ENCODE measurements at regions not wholly inside any gene's neighbourhood (a gene's known extent, or its start where the extent isn't known, plus 50 kb on each side); places are given as distances from the start of the nearest gene placed in this dataset.
"Not testable (repeated sequence)": the region's sequence is repeated elsewhere in the genome, so short reads cannot be mapped to it uniquely, and the experiment has no call there.

GRCh38 chrX:18102006-18102405, 118.7 kb downstream of the BEND2 start:
- no peak for DNase-seq (ENCODE audit: low read depth)

- DNase-seq (ENCODE audit: low read depth) = no peak
Observed at GRCh38 chrX:18101087-18101486, 119.6 kb downstream of the BEND2 start.

GRCh38 chrX:18099745-18100144, 120.9 kb downstream of the BEND2 start:
- DNase-seq (ENCODE audit: low read depth) = no peak

- no peak for DNase-seq (ENCODE audit: low read depth)
Observed at GRCh38 chrX:18098763-18099162, 121.9 kb downstream of the BEND2 start.

GRCh38 chrX:18076434-18076833, 144.3 kb downstream of the BEND2 start:
- DNase-seq (ENCODE audit: low read depth) = no peak

GRCh38 chrX:18075603-18076002, 145.1 kb downstream of the BEND2 start:
- DNase-seq (ENCODE audit: low read depth) = no peak

- DNase-seq (ENCODE audit: low read depth) = not testable (repeated sequence)
Observed at GRCh38 chrX:18068045-18068444, 152.6 kb downstream of the BEND2 start.

GRCh38 chrX:18065956-18066355, 154.7 kb downstream of the BEND2 start:
- no peak for DNase-seq (ENCODE audit: low read depth)

- DNase-seq (ENCODE audit: low read depth) = no peak
Observed at GRCh38 chrX:18051690-18052089, 169.0 kb downstream of the BEND2 start.

GRCh38 chrX:18047491-18047890, 173.2 kb downstream of the BEND2 start:
- no peak for DNase-seq (ENCODE audit: low read depth)

GRCh38 chrX:18045436-18045835, 175.2 kb downstream of the BEND2 start:
- no peak for DNase-seq (ENCODE audit: low read depth)

GRCh38 chrX:18042776-18043175, 177.9 kb downstream of the BEND2 start:
- no peak for DNase-seq (ENCODE audit: low read depth)

GRCh38 chrX:18041656-18042055, 179.0 kb downstream of the BEND2 start:
- DNase-seq (ENCODE audit: low read depth) = no peak

- DNase-seq (ENCODE audit: low read depth) = no peak
Observed at GRCh38 chrX:18039023-18039422, 177.9 kb upstream of the RAI2 start.

- DNase-seq (ENCODE audit: low read depth) = no peak
Observed at GRCh38 chrX:18036394-18036793, 175.3 kb upstream of the RAI2 start.

GRCh38 chrX:18034945-18035344, 173.8 kb upstream of the RAI2 start:
- DNase-seq (ENCODE audit: low read depth) = no peak

- no peak for DNase-seq (ENCODE audit: low read depth)
Observed at GRCh38 chrX:18034504-18034903, 173.4 kb upstream of the RAI2 start.

- no peak for DNase-seq (ENCODE audit: low read depth)
Observed at GRCh38 chrX:18032486-18033221, 171.6 kb upstream of the RAI2 start.

GRCh38 chrX:18031726-18032375, 170.8 kb upstream of the RAI2 start:
- DNase-seq (ENCODE audit: low read depth) = no peak

- DNase-seq (ENCODE audit: low read depth) = not testable (repeated sequence)
Observed at GRCh38 chrX:18030656-18031055, 169.6 kb upstream of the RAI2 start.

GRCh38 chrX:18026166-18026565, 165.1 kb upstream of the RAI2 start:
- peak; percentile 18 for DNase-seq (ENCODE audit: low read depth)

- no peak for DNase-seq (ENCODE audit: low read depth)
Observed at GRCh38 chrX:18017411-18017810, 156.3 kb upstream of the RAI2 start.

- DNase-seq (ENCODE audit: low read depth) = no peak
Observed at GRCh38 chrX:18016941-18017340, 155.8 kb upstream of the RAI2 start.

GRCh38 chrX:18010253-18010652, 149.2 kb upstream of the RAI2 start:
- no peak for DNase-seq (ENCODE audit: low read depth)

All from M059J (cell line).